GM10266 (cell line): ENCODE measurements at regions not wholly inside any gene's neighbourhood (a gene's known extent, or its start where the extent isn't known, plus 50 kb on each side); places are given as distances from the start of the nearest gene placed in this dataset.
"Not testable (repeated sequence)": the region's sequence is repeated elsewhere in the genome, so short reads cannot be mapped to it uniquely, and the experiment has no call there.

Experiments
- DNase-seq: peaks from one replicate; pipeline ENCODE4 v3.0.0; 2012; ENCODE audit errors: extremely low spot score
- TF ChIP-seq, protein P1 (sequence below): IDR thresholded peaks from 2 replicates; pipeline ENCODE4 v1.5.1; 2012; ENCODE audit warnings: mild to moderate bottlenecking, low read depth; ENCODE audit not compliant: control insufficient read depth, insufficient read depth; ENCODE audit errors: missing control alignments

GRCh38 chr4:53959343-53960120, 104.9 kb downstream of the CHIC2 start:
- TF ChIP-seq, protein P1, sequence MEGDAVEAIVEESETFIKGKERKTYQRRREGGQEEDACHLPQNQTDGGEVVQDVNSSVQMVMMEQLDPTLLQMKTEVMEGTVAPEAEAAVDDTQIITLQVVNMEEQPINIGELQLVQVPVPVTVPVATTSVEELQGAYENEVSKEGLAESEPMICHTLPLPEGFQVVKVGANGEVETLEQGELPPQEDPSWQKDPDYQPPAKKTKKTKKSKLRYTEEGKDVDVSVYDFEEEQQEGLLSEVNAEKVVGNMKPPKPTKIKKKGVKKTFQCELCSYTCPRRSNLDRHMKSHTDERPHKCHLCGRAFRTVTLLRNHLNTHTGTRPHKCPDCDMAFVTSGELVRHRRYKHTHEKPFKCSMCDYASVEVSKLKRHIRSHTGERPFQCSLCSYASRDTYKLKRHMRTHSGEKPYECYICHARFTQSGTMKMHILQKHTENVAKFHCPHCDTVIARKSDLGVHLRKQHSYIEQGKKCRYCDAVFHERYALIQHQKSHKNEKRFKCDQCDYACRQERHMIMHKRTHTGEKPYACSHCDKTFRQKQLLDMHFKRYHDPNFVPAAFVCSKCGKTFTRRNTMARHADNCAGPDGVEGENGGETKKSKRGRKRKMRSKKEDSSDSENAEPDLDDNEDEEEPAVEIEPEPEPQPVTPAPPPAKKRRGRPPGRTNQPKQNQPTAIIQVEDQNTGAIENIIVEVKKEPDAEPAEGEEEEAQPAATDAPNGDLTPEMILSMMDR = no peak
- DNase-seq = no peak

GRCh38 chr4:53956454-53956853, 108.0 kb downstream of the CHIC2 start:
- DNase-seq = no peak

DNA sequence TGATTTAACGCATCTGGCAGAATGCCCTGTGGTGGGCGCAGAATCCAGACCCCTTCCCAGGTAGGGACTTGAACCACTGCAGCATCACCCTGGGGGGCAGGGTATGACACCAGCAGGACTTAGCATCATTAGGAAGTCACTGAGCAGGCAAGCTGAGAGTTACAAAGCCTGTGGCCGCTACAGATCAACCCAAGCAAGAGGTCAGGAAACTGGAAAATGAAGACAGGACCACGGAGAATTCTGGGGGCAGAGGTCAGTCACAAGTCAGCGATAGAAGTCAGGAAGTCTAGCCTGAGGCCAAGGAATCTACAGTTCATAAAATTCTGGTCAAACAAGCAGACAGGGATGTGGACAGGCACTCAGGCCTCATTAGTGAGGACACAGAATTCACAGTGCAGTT, 108.4 kb downstream of the CHIC2 start:
- DNase-seq = no peak
- TF ChIP-seq, protein P1 = no peak

More at GRCh38 chr4:53956454-53956853, 108.0 kb downstream of the CHIC2 start:
- TF ChIP-seq, protein P1 = no peak

DNA sequence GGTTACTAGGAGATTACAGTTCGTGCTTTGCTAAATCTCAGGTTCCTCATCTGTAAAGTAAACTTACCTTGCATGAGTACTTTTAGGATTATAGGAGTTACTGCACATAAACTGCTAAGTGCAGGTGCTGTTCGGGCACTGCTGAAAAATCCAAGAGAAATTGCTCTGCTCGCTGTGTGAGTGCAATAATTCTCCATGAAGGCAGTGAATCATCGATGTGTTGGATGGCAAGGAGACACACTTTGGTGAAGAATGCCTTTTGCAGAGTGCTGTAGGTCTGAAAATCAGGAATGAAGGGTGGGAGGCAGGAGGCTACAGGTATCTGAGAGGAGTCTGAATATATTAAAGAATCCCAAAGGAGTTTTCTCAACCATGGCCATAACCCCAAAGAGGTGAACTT, 113.0 kb downstream of the CHIC2 start:
- no peak for DNase-seq
- TF ChIP-seq, protein P1 = no peak

DNA sequence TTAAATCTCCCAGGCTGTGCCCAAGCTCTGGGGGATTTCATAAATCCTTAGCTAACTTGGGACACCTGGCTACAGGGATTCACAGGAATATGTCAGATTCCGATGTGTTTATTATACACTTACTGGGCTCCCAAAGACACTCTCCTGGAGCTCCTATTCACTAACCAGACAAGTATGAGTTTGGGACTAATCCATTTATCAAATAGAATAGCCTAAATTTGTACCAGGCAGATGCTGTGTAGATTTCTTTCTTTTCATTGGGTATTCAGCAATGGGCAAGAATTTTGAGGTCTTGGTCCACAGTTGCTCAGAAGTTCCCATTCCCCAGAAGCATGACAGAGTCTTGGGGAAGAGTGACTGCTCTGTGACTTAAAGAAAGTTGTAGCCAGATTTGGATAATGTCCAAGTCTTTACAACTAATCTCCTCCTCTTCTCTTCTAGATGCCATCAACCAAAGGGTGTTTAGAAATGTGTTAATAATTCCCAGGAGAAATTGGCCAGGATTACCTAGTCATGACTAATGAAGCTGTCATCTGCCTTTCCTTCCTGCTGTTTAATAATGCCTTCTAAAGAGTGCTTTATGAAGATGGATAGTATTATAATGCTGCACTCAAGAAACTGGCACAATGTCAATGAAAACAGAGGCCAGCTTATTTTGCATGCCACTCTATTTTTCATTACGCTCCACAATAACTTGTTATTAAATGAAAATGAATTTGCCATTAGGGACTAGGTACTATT, 120.9 kb downstream of the CHIC2 start:
- TF ChIP-seq, protein P1 = no peak
- DNase-seq = no peak

DNA sequence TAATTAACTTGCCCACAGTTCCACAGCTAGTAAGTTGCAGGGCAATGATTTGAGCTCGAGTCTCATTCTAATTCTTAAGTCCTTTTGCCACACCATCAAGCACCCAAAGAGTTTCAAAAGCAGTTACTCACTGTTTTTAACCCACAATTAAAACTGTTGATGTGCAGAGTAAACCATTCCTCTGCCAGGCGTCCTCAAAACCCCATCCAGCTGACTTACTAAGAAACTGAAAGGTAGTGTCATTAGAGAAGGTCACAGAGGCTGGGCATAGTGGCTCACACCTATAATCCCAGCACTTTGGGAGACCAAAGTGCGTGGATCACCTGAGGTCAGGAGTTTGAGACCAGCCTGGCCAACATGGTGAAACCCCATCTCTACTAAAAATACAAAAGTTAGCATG, 121.7 kb downstream of the CHIC2 start:
- DNase-seq = no peak
- TF ChIP-seq, protein P1 = no peak

DNA sequence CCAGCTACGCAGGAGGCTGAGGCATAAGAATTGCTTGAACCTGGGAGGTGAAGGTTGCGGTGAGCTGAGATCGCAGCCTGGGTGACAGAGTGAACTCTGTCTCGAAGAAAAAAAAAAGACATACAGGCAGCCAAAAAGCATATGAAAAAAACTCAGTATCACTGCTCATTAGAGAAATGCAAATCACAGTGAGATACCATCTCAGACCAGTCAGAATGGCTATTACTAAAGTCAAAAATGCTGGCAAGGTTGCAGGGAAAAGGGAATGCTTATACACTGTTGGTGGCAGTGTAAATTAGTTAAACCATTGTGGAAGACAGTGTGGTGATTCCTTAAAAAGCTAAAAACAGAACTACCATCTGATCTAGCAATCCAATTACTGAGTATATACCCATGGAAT, 123.1 kb downstream of the CHIC2 start:
- DNase-seq = no peak
- TF ChIP-seq, protein P1 = no peak

DNA sequence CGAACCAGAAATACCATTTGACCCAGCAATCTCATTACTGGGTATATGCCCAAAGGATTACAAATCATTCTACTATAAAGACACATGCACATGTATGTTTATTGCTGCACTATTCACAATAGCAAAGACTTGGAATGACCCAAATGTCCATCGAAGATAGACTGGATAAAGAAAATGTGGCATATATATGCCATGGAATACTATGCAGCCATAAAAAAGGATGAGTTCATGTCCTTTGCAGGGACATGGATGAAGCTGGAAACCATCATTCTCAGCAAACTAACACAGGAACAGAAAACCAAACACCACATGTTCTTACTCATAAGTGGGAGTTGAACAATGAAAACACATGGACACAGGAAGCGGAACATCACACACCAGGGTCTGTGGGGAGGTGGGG, 124.5 kb downstream of the CHIC2 start:
- DNase-seq = not testable (repeated sequence)
